ENCODE measurements at regions not wholly inside any gene's neighbourhood (a gene's known extent, or its start where the extent isn't known, plus 50 kb on each side); places are given as distances from the start of the nearest gene placed in this dataset.

- H3K4me2 ChIP-seq (ENCODE audit: insufficient read depth, low read length) = no peak overlapping the region
These were observed 270.7 kb downstream of the SOX4 start for GRCh38 chr6:21864206-21864605.

More at GRCh38 chr6:21864206-21864605, 270.7 kb downstream of the SOX4 start:
- Histone ChIP-seq H3K9me3 (replicated peaks; ENCODE audit: control insufficient read depth, insufficient read depth, low read length) (no peaks in the 10 kb centered on the region), H3K4me1 (ENCODE audit: control insufficient read depth, extremely low read depth, insufficient read depth, low read length) (no peaks in the 10 kb centered on the region), H4K20me1 (replicated peaks; ENCODE audit: control insufficient read depth, extremely low read depth, insufficient read depth, low read length) (no peaks in the 10 kb centered on the region), H2AFZ (ENCODE audit: low read depth, low read length) (no peak overlapping the region), H3K79me2 (ENCODE audit: control insufficient read depth, insufficient read depth, low read length) (no peaks in the 10 kb centered on the region), H3K36me3 (ENCODE audit: control insufficient read depth in 2 of 2, extremely low read depth in 1 of 2, insufficient read depth in 2 of 2, low read length in 2 of 2) (no peaks in the 10 kb centered on the region), H3K27ac (ENCODE audit: insufficient read depth, low read depth, low read length) (no peak overlapping the region), H3K9me1 (replicated peaks; ENCODE audit: control insufficient read depth, extremely low read depth, insufficient read depth, low read length) (no peaks in the 10 kb centered on the region), H3K4me3 (replicated peaks in 1 of 3; ENCODE audit: insufficient read depth in 1 of 3, low read depth in 1 of 3, low read length in 3 of 3) (no peak overlapping the region), H3K9ac (replicated peaks; ENCODE audit: extremely low read depth, insufficient read depth, low read length) (no peak overlapping the region), H3K27me3 (ENCODE audit: control insufficient read depth in 2 of 2, insufficient read depth in 2 of 2, low read length in 2 of 2) (no peaks in the 10 kb centered on the region)
- no TSS peak for BruUV-seq (replicated peaks)
- FAIRE-seq = no peak
- ChIA-PET CTCF (no interaction called here), POLR2A (interaction anchor here (1.0 kb wide), 1 partner anchor 17 kb away, joined by 3 read pairs; no protein-coding TSS in a partner anchor)
- no peak for DNase-seq (ENCODE audit: low read depth, low spot score)
- dilution Hi-C loops (cut with MboI; ENCODE audit: extremely low pct_ligation_motif_present, low sequenced_read_pairs) = no loop called here
- TF ChIP-seq CTCF (IDR thresholded peaks at IDR 0.05; ENCODE audit: extremely low read depth in 1 of 2, insufficient read depth in 1 of 2, low read depth in 1 of 2, low read length in 2 of 2) (no peak), MYC (IDR thresholded peaks at IDR 0.05; ENCODE audit: low read depth, low read length) (no peak), GATA2 (IDR thresholded peaks at IDR 0.05; ENCODE audit: insufficient read depth, insufficient read length, low read depth, low read length) (no peak), MAX (IDR thresholded peaks at IDR 0.05; ENCODE audit: insufficient read depth, insufficient read length) (no peak), EZH2 (IDR thresholded peaks at IDR 0.05; ENCODE audit: borderline replicate concordance, low read depth, low read length, severe bottlenecking) (no peak), POLR2AphosphoS5 (IDR thresholded peaks at IDR 0.05; ENCODE audit: insufficient read depth, low read depth, low read length) (no peak), JUN (IDR thresholded peaks at IDR 0.05; ENCODE audit: borderline replicate concordance, insufficient read depth, insufficient read length, low read depth) (no peak), POLR2A (IDR thresholded peaks at IDR 0.05; ENCODE audit: low read depth, low read length) (no peak), FOS (IDR thresholded peaks at IDR 0.05; ENCODE audit: borderline replicate concordance, insufficient read depth, low read length) (no peak)
- intact Hi-C loops (cut with micrococcal nuclease) = no loop called here

Data from endothelial cell of umbilical vein (primary cell).